ENCODE measurements at regions not wholly inside any gene's neighbourhood (a gene's known extent, or its start where the extent isn't known, plus 50 kb on each side); places are given as distances from the start of the nearest gene placed in this dataset.

DNA sequence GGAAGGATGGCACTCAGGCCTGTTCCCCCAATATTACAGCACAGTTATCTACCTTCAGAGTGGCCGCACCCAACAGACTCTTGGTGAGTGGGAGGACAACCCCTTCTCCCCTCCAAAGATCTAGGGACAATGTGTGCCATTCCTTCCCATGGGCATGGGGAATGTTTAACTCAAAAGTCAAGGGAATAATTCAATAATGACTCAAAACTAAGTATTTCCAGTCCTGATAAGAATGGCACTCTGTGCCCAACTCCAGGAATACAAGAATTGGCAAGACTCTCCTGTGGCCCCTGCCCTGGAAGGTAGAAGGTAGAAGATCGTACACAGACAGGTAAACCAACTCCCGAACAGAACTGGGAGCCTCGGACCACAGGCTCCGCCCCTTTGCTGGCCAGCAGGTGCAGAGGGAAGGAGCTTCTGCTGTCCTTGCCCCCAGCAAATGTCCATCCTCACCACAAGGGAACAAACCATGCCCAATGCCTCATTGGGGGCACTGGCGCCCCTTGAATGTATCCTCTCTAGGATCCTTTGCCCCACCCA, 514.0 kb downstream of the NPHP4 start:
- H3K27ac ChIP-seq (ENCODE audit: low read length): no peak overlapping the region
- no peaks in the 10 kb centered on the region for H3K79me2 ChIP-seq (replicated peaks; ENCODE audit: insufficient read depth, low read length)
- H3K4me3 ChIP-seq (ENCODE audit: low read length): no peak overlapping the region
- TF ChIP-seq, protein P1, sequence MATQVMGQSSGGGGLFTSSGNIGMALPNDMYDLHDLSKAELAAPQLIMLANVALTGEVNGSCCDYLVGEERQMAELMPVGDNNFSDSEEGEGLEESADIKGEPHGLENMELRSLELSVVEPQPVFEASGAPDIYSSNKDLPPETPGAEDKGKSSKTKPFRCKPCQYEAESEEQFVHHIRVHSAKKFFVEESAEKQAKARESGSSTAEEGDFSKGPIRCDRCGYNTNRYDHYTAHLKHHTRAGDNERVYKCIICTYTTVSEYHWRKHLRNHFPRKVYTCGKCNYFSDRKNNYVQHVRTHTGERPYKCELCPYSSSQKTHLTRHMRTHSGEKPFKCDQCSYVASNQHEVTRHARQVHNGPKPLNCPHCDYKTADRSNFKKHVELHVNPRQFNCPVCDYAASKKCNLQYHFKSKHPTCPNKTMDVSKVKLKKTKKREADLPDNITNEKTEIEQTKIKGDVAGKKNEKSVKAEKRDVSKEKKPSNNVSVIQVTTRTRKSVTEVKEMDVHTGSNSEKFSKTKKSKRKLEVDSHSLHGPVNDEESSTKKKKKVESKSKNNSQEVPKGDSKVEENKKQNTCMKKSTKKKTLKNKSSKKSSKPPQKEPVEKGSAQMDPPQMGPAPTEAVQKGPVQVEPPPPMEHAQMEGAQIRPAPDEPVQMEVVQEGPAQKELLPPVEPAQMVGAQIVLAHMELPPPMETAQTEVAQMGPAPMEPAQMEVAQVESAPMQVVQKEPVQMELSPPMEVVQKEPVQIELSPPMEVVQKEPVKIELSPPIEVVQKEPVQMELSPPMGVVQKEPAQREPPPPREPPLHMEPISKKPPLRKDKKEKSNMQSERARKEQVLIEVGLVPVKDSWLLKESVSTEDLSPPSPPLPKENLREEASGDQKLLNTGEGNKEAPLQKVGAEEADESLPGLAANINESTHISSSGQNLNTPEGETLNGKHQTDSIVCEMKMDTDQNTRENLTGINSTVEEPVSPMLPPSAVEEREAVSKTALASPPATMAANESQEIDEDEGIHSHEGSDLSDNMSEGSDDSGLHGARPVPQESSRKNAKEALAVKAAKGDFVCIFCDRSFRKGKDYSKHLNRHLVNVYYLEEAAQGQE (IDR thresholded peaks at IDR 0.05; ENCODE audit: borderline replicate concordance): no peak
- TF ChIP-seq POLR2AphosphoS5 (IDR thresholded peaks at IDR 0.05) (no peak), MXI1 (conservative IDR thresholded peaks at IDR 0.05; ENCODE audit: poor library complexity, severe bottlenecking) (no peak), EP300 (conservative IDR thresholded peaks at IDR 0.05; ENCODE audit: poor library complexity, severe bottlenecking) (no peak), EZH2 (IDR thresholded peaks at IDR 0.05; ENCODE audit: borderline replicate concordance, insufficient read depth, low read length, poor library complexity, severe bottlenecking) (no peak)
- TF ChIP-seq, protein P2, sequence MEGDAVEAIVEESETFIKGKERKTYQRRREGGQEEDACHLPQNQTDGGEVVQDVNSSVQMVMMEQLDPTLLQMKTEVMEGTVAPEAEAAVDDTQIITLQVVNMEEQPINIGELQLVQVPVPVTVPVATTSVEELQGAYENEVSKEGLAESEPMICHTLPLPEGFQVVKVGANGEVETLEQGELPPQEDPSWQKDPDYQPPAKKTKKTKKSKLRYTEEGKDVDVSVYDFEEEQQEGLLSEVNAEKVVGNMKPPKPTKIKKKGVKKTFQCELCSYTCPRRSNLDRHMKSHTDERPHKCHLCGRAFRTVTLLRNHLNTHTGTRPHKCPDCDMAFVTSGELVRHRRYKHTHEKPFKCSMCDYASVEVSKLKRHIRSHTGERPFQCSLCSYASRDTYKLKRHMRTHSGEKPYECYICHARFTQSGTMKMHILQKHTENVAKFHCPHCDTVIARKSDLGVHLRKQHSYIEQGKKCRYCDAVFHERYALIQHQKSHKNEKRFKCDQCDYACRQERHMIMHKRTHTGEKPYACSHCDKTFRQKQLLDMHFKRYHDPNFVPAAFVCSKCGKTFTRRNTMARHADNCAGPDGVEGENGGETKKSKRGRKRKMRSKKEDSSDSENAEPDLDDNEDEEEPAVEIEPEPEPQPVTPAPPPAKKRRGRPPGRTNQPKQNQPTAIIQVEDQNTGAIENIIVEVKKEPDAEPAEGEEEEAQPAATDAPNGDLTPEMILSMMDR (IDR thresholded peaks at IDR 0.05; ENCODE audit: poor library complexity, severe bottlenecking): no peak
- H3K27me3 ChIP-seq (ENCODE audit: insufficient read depth, low read depth, low read length): no peaks in the 10 kb centered on the region
- H3K9ac ChIP-seq (ENCODE audit: low read length): no peak overlapping the region
- no peaks in the 10 kb centered on the region for H3F3A ChIP-seq (ENCODE audit: insufficient read depth, low read length, poor library complexity, severe bottlenecking)
- H4K20me1 ChIP-seq (ENCODE audit: insufficient read depth): no peaks in the 10 kb centered on the region
- no peak overlapping the region for H3K4me2 ChIP-seq (ENCODE audit: low read length)
- H3K9me3 ChIP-seq (ENCODE audit: low read length): no peaks in the 10 kb centered on the region
- no peak overlapping the region for H2AFZ ChIP-seq (ENCODE audit: low read depth, low read length)
- no peaks in the 10 kb centered on the region for H3K36me3 ChIP-seq (ENCODE audit: insufficient read depth, low read length)
- no peaks in the 10 kb centered on the region for H3K9me2 ChIP-seq (ENCODE audit: insufficient read depth, low read length)

DNA sequence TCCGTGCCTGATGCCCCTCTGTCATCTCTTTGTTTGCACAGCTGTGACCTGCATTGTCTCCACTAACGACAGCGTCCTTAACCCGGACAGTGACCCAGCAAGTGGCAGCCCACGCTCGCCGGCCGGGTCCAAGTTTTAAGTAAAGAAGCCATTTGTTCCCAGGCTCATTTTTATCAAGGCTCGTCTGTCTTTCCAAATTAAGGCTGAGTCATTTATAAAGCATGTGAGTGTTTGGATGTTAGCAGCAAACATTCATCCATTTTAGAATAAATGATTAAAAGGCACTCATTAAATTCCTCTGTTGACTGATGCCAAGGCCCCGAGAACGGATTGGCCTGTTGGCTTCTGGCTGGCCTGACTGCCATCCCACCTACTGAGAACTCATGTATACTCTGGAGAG, 514.5 kb downstream of the NPHP4 start:
- no peaks in the 10 kb centered on the region for H3K36me3 ChIP-seq (ENCODE audit: insufficient read depth, low read length)
- H3K9ac ChIP-seq (ENCODE audit: low read length): no peak overlapping the region
- TF ChIP-seq, protein P1 (IDR thresholded peaks at IDR 0.05; ENCODE audit: borderline replicate concordance): no peak
- H3K9me3 ChIP-seq (ENCODE audit: low read length): no peaks in the 10 kb centered on the region
- H3K9me2 ChIP-seq (ENCODE audit: insufficient read depth, low read length): no peaks in the 10 kb centered on the region
- H3K4me3 ChIP-seq (ENCODE audit: low read length): no peak overlapping the region
- H3K27me3 ChIP-seq (ENCODE audit: insufficient read depth, low read depth, low read length): no peaks in the 10 kb centered on the region
- H3K4me2 ChIP-seq (ENCODE audit: low read length): no peak overlapping the region
- H3F3A ChIP-seq (ENCODE audit: insufficient read depth, low read length, poor library complexity, severe bottlenecking): no peaks in the 10 kb centered on the region
- no peaks in the 10 kb centered on the region for H3K79me2 ChIP-seq (replicated peaks; ENCODE audit: insufficient read depth, low read length)
- H4K20me1 ChIP-seq (ENCODE audit: insufficient read depth): no peaks in the 10 kb centered on the region
- no peak overlapping the region for H2AFZ ChIP-seq (ENCODE audit: low read depth, low read length)
- no peak overlapping the region for H3K27ac ChIP-seq (ENCODE audit: low read length)
